Heart right ventricle (tissue), 16 donors: ENCODE measurements at regions not wholly inside any gene's neighbourhood (a gene's known extent, or its start where the extent isn't known, plus 50 kb on each side); places are given as distances from the start of the nearest gene placed in this dataset.

Experiments used
- ATAC-seq, 8 donors: fragments of 200-7000 bp; cut with Tn5 transposase; one replicate each; pipeline ENCODE4 v1.9.1; 2020; ENCODE audit warnings: mild to moderate bottlenecking in 8 of 8, moderate library complexity in 8 of 8, moderate number of reproducible peaks in 1 of 8
- DNase-seq, 2 donors: peaks; one replicate each; pipeline ENCODE4 v3.0.0-alpha.2; 2020
- H3K27ac ChIP-seq, 10 donors: fragments of 200-600 bp; sonication (generic) in 2 of 10; one replicate each; pipeline versions ENCODE4 v1.5.0 to v1.8.0; 2020 to 2022; ENCODE audit warnings: mild to moderate bottlenecking in 3 of 10
- H3K27me3 ChIP-seq, 7 donors: fragments of 200-600 bp; one replicate each; pipeline ENCODE4 v1.8.0; 2021 to 2022; ENCODE audit warnings: mild to moderate bottlenecking in 2 of 7
- H3K36me3 ChIP-seq, 9 donors: fragments of 200-600 bp; sonication (generic) in 1 of 9; one replicate each; pipeline versions ENCODE4 v1.5.0 to v1.8.0; 2020 to 2022; ENCODE audit warnings: mild to moderate bottlenecking in 2 of 9
- H3K4me1 ChIP-seq, 9 donors: fragments of 200-600 bp; sonication (generic) in 1 of 9; one replicate each; pipeline versions ENCODE4 v1.5.0 to v1.8.0; 2020 to 2022; ENCODE audit warnings: mild to moderate bottlenecking in 4 of 9
- H3K4me3 ChIP-seq, 10 donors: fragments of 200-600 bp; sonication (generic) in 2 of 10; one replicate each; pipeline versions ENCODE4 v1.5.0 to v1.8.0; 2020 to 2022; ENCODE audit warnings: mild to moderate bottlenecking in 7 of 10, moderate library complexity in 2 of 10
- H3K9me3 ChIP-seq, 11 donors: fragments of 200-600 bp in 10 of 11; sonication (generic) in 2 of 11; one replicate each; pipeline versions ENCODE4 v1.5.0 to v1.8.0; 2013 to 2022; ENCODE audit warnings: mild to moderate bottlenecking in 2 of 11, control low read depth in 1 of 11, moderate library complexity in 1 of 11
- WGBS, 2 donors: extraction: QIAGEN DNeasy Blood & Tissue Kit; methylation state at CpG; one replicate each; pipeline ENCODE4 v1.1.7; 2013; ENCODE audit warnings: inconsistent platforms in 1 of 2; 5-methylcytosine and 5-hydroxymethylcytosine counted together
- intact Hi-C, 10 donors: fragments of 100-400 bp; cut with DNase I; formaldehyde crosslinking; loops; one replicate each; pipeline versions ENCODE4 v1.11.1 to v1.14.2; 2022
- TF ChIP-seq, protein P1 (sequence below), 9 donors: fragments of 200-600 bp; sonication (generic) in 2 of 9; IDR thresholded peaks; one replicate each; pipeline versions ENCODE4 v1.5.0 to v1.8.0; 2021 to 2022; ENCODE audit warnings: antibody characterized with exemption in 9 of 9, mild to moderate bottlenecking in 5 of 9, moderate library complexity in 1 of 9
- donor health status: Arrhythmogenic right ventricular cardiomyopathy.
- donor health status: ischemic (EF 13 %, LVEDD 7.1; RV severe dilation, severe dysfunction).
- donor health status: healthy with polysubstance abuse.
- donor health status: DM: no; HTN: yes; CAD: no.
- donor health status: DM: no; HTN: no; CAD: no.
- donor health status: ischemic (EF 25% LVEDD 6.9; RV normal size, moderate dysfunction).
- donor health status: ischemic (EF 25% LVEDD 5.7; RV mildly dilated, moderate dysfunction).
- donor health status: healthy.
- donor health status: DM: yes; HTN: yes; CAD: no.
- donor health status: Ischemic cardiomyopathy.
- donor health status: ischemic (EF 35%, LVEDD 5.7; RV mildly dilated, moderate dysfunction).
- donor health status: nonischemic (EF 11% LVEDD 7.7; RV severe dilation, severe dysfunction).
- donor health status: DM: yes; HTN: yes; CAD: no.
- donor health status: PGD.
- donor health status: ischemic (EF 29% LVEDD 5.4; RV normal size, mild dysfunction).
- donor health status: nonischemic (EF 23%, LVEDD 6.1; RV moderate dilation, normal function).

DNA sequence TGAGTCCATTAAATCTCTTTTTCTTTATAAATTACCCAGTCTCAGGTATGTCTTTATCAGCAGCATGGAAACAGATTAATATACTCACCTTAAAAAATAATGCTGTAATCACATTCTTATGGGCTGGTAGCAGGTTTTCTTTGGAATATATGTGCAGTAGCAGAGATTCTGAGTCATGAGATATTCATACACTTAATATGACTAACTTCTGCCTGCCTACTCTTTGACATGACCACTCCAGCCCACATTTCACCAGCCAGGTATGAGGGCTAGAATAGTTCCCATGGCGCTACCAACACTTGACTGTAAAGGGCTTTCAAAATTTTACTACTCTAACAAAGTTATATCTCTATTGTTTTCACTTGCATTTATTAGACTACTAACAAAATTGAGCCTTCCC, 74.1 kb upstream of the GHR start:
- no peak for DNase-seq
- TF ChIP-seq, protein P1, sequence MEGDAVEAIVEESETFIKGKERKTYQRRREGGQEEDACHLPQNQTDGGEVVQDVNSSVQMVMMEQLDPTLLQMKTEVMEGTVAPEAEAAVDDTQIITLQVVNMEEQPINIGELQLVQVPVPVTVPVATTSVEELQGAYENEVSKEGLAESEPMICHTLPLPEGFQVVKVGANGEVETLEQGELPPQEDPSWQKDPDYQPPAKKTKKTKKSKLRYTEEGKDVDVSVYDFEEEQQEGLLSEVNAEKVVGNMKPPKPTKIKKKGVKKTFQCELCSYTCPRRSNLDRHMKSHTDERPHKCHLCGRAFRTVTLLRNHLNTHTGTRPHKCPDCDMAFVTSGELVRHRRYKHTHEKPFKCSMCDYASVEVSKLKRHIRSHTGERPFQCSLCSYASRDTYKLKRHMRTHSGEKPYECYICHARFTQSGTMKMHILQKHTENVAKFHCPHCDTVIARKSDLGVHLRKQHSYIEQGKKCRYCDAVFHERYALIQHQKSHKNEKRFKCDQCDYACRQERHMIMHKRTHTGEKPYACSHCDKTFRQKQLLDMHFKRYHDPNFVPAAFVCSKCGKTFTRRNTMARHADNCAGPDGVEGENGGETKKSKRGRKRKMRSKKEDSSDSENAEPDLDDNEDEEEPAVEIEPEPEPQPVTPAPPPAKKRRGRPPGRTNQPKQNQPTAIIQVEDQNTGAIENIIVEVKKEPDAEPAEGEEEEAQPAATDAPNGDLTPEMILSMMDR (IDR thresholded peaks at IDR 0.05) = no peak
- no peak overlapping the region for H3K4me3 ChIP-seq
- no peaks in the 10 kb centered on the region for H3K27me3 ChIP-seq
- H3K4me1 ChIP-seq = no peaks in the 10 kb centered on the region
- intact Hi-C loops = no loop called here
- H3K36me3 ChIP-seq = no peaks in the 10 kb centered on the region
- WGBS, 2 donors = 62 to 92% methylated on average over 1 of the region's 1 CpG
- peaks cover 0 to 19% (median 7%) of the 10 kb centered on the region in 11 donors for H3K9me3 ChIP-seq
- no peak for ATAC-seq
- H3K27ac ChIP-seq = no peak overlapping the region

DNA sequence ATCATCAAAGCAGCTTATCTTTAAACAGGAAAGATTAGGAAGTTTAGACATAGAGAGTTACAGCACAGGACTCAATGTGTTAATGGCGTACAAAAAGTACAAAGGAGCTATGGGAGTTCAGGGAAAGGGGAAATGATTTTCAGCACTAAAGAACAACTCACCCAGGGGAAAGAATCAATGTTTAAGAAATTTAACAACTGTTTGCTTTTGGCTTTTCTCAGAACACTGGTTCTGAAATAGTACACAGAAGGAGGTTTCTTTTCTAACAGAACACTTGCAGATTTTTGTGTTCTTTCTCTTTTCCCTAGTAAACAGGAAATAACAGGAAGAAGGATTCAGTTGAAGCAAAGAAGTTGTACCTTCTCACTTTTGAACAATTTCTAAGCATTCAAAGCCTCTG, 71.3 kb upstream of the GHR start:
- TF ChIP-seq, protein P1 (IDR thresholded peaks at IDR 0.05) = no peak
- H3K4me3 ChIP-seq = no peak overlapping the region
- DNase-seq = no peak
- WGBS, 2 donors = 69 to 83% methylated on average over 1 of the region's 1 CpG
- no peaks in the 10 kb centered on the region for H3K36me3 ChIP-seq
- no peaks in the 10 kb centered on the region for H3K27me3 ChIP-seq
- peak overlapping the region in 3 of 10 donors; percentile 8 to 16 (median 13) for H3K27ac ChIP-seq
- intact Hi-C loops = no loop called here
- H3K9me3 ChIP-seq = peaks cover 0 to 19% (median 7%) of the 10 kb centered on the region in 11 donors
- no peaks in the 10 kb centered on the region for H3K4me1 ChIP-seq
- peak in 1 of 8 donors; percentile 27 for ATAC-seq

DNA sequence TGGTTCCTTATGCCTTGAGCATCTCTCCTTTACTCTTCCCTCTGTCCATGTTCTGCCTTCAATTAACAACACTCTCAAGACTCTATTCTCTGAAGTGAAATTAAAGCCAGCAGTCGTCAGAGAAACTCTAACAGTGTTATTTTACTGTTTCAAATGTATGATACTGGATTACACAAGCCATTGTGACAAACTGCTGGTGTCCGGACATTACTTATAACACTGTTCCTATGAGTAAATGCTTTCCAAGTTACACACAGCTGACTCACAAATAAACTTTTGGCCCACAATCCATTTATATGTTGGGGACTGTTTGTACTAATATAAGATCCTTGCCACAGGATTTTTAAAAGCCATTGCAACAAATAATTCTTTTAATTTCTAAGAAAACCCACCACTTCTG, 63.2 kb upstream of the GHR start:
- intact Hi-C loops = no loop called here
- TF ChIP-seq, protein P1 (IDR thresholded peaks at IDR 0.05) = no peak
- WGBS, 2 donors = 56 to 66% methylated on average over 2 of the region's 2 CpGs
- Histone ChIP-seq H3K4me1 (peaks cover 0 to 3% (median 0%) of the 10 kb centered on the region in 9 donors), H3K36me3 (no peaks in the 10 kb centered on the region), H3K27ac (no peak overlapping the region), H3K27me3 (no peaks in the 10 kb centered on the region), H3K9me3 (peaks cover 0 to 10% (median 0%) of the 10 kb centered on the region in 11 donors), H3K4me3 (no peak overlapping the region)
- DNase-seq = no peak
- peak in 3 of 8 donors; percentile 34 to 57 (median 53) for ATAC-seq

DNA sequence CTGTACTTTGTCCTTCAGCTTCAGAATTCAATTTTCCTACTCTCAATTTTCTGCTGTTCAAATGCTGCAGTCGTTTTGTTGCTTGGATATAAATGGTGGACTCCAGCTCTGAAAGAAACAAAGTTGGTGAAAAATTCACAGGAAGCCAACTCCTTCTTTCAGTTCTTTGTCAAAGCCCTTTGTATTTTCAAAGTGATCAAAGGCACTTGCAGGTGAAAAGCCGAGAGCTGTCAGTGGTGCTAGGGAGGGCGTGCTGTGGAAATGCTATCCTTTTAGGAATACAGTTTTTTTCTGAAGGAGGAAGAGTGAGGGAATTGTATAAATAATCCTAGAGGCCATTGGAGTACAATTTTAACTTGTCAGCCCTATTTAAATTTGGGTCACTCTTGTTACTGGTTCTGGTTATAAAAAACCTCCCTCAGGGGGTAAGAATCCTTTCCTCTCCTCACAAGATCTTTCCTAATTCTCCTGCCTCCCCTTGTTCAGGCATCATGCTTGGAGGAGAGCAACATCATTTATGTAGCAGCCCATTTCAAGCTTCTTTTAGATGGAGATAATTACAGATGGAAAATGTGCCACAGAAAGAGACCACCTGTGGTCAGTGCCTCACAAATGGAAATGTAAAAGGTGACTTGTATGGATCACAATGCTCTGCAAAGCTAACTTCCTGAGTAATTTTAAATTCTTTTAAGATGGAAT, 62.5 kb upstream of the GHR start:
- H3K27ac ChIP-seq = no peak overlapping the region
- ATAC-seq = no peak
- no peak for DNase-seq
- intact Hi-C loops = no loop called here
- peaks cover 0 to 10% (median 0%) of the 10 kb centered on the region in 11 donors for H3K9me3 ChIP-seq
- no peak overlapping the region for H3K4me3 ChIP-seq
- WGBS, 2 donors = 40 to 49% methylated on average over 3 of the region's 3 CpGs
- H3K27me3 ChIP-seq = no peaks in the 10 kb centered on the region
- peaks cover 0 to 3% (median 0%) of the 10 kb centered on the region in 9 donors for H3K4me1 ChIP-seq
- H3K36me3 ChIP-seq = no peaks in the 10 kb centered on the region
- TF ChIP-seq, protein P1 (IDR thresholded peaks at IDR 0.05) = no peak
